Upper lobe of left lung (tissue), 4 donors: ENCODE measurements at regions not wholly inside any gene's neighbourhood (a gene's known extent, or its start where the extent isn't known, plus 50 kb on each side); places are given as distances from the start of the nearest gene placed in this dataset.

ENCODE experiments used
- EP300 ChIP-seq, 4 donors: sonication (generic); formaldehyde crosslinking; IDR thresholded peaks; one replicate each; pipeline ENCODE4 v1.5.1; 2017; ENCODE audit warnings: antibody characterized with exemption in 4 of 4, control low read depth in 2 of 4
- POLR2A ChIP-seq, 4 donors: fragments of 450-650 bp; IDR thresholded peaks; one replicate each; pipeline ENCODE4 v1.5.1; 2016 to 2017; ENCODE audit warnings: antibody characterized with exemption in 4 of 4, mild to moderate bottlenecking in 2 of 4
- POLR2AphosphoS5 ChIP-seq, 2 donors: sonication (generic); formaldehyde crosslinking; IDR thresholded peaks; one replicate each; pipeline ENCODE4 v1.5.1; 2017; ENCODE audit warnings: antibody characterized with exemption in 2 of 2
- TF ChIP-seq, protein P1 (sequence below), 6 experiments: fragments of 450-650 bp in 4 of 6; fragments of 200-600 bp in 2 of 6; sonication (generic) in 2 of 6; IDR thresholded peaks; one replicate each; pipeline ENCODE4 v1.5.1; 2016 to 2019; ENCODE audit warnings: antibody characterized with exemption in 6 of 6

GRCh38 chr11:97622795-97623194, 1233.0 kb downstream of the JRKL start:
- no peak for TF ChIP-seq POLR2A (IDR thresholded peaks at IDR 0.05)
- TF ChIP-seq, protein P1, sequence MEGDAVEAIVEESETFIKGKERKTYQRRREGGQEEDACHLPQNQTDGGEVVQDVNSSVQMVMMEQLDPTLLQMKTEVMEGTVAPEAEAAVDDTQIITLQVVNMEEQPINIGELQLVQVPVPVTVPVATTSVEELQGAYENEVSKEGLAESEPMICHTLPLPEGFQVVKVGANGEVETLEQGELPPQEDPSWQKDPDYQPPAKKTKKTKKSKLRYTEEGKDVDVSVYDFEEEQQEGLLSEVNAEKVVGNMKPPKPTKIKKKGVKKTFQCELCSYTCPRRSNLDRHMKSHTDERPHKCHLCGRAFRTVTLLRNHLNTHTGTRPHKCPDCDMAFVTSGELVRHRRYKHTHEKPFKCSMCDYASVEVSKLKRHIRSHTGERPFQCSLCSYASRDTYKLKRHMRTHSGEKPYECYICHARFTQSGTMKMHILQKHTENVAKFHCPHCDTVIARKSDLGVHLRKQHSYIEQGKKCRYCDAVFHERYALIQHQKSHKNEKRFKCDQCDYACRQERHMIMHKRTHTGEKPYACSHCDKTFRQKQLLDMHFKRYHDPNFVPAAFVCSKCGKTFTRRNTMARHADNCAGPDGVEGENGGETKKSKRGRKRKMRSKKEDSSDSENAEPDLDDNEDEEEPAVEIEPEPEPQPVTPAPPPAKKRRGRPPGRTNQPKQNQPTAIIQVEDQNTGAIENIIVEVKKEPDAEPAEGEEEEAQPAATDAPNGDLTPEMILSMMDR (IDR thresholded peaks at IDR 0.05), result no peak
- no peak for TF ChIP-seq EP300 (IDR thresholded peaks at IDR 0.05)
- TF ChIP-seq POLR2AphosphoS5 (IDR thresholded peaks at IDR 0.05), result no peak
